Activated T-cell treated with anti-CD3 and anti-CD28 coated beads for 48 hours (primary cell): ENCODE measurements at regions not wholly inside any gene's neighbourhood (a gene's known extent, or its start where the extent isn't known, plus 50 kb on each side); places are given as distances from the start of the nearest gene placed in this dataset.
A peak's percentile ranks its signal among the peaks of the same experiment; 100 is the strongest.
"Not testable (repeated sequence)": the region's sequence is repeated elsewhere in the genome, so short reads cannot be mapped to it uniquely, and the experiment has no call there.

ENCODE experiments used
- DNase-seq: peaks from one replicate; pipeline ENCODE4 v3.0.0-alpha.2; 2020; ENCODE audit warnings: low read depth

DNA sequence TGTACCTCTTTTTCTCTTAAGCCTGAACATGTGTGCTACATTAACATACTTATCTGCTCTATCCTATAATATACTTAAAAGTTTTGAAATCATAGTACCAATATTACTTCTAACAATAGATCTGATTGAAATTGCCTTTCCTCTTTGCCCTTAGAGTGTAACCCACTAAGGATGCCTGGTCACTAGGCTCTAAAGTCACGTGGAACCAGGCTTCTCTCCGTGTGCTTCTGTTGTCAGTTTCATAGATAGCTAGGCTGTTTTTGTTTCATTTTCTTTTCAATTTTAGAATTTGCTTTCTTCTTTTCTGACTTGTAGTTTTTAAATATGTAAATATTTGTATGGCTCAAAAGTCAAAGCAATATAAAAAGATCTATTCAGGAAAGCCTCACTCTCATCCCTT, 100.5 kb upstream of the PZP start:
- DNase-seq, result not testable (repeated sequence)

DNA sequence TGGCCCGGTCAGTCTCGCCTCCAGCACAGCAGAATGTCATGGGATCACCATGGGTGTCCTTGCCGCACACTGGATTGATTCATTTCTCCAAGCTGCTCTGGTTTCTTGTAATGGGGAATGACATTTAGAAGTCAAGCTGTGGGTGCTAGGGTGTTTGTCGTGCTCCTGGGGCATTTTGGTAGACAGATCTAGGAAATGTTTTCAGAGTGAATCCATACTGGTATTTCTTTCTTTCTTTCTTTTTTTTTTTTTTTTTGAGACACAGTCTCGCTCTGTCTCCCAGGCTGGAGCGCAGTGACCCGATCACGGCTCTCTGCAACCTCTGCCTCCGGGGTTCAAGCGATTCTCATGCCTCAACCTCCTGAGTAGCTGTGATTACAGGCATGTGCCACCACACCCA, 100.0 kb upstream of the PZP start:
- not testable (repeated sequence) for DNase-seq

DNA sequence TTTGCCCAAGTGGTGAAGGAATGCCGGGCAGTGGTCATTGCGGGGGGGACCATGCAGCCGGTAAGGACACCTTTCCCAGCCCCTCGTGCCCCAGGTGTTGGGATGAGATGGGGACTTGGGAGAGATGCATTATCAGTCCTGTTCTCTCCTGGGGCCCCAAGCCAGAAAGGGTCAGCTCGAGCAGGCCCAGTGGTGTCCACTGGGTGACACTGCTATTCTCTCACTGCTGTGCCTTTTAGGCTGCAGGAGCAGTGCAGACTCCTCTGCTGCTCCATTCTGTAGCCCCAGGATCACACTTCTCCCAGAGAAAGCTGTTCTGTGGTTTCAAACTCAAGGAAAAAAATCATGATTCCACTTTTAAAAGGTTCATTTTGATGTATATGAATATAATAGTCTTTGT, 99.1 kb upstream of the PZP start:
- not testable (repeated sequence) for DNase-seq

DNA sequence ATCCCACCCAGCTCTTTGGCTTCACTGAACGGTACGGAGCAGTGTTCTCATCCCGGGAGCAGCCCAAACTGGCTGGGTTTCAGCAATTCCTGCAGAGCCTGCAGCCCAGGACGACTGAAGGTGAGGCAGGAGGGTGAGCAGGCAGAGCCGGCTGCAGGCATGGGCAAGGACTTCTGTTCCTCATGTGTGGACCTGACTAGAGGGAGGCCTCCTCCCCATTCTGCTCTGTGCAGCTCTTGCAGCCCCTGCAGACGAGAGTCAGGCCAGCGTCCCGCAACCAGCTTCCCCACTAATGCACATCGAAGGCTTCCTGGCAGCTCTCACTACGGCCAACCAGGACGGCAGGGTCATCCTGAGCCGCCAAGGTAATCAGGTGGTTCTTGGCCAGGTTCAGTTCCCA, 97.8 kb upstream of the PZP start:
- DNase-seq, result not testable (repeated sequence)

DNA sequence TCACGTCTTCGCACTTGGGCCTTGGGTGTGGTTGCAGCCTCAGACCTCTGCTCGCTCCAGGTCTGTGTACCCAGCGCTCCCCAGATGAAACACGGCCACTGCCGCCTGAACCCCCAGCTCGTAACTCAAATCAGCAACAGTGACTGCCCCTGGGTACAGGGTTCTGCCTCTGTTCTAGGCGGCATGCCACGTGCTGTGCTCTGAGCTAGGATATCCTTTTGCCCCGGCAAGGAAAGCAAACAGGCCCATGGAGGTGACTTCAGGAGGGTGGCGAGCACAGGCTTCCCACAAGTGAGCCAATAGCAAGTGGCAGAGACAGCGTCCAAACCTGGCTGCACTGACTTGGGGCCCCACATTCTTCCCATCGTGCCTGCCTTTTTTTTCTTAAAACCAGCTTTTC, 96.3 kb upstream of the PZP start:
- not testable (repeated sequence) for DNase-seq

DNA sequence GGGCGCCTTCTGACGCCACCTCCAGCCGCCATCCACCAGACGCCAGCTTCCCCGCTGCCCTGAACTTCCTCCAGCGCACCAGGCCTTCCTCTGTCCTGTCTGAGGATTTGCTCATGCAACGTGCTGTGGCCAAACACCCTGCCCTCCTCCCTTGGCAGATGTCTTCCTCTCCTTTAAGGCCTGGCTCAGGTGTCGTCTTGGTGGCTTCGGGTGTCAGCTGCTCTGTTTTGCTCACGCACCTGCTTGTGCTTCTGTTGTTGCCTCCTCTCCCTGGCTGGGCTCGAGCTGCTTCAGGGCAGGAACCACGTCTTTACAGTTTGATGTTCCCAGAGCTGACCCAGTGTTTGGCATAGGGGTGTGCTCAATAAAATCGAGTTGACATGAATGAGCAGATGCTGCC, 87.7 kb upstream of the PZP start:
- DNase-seq, result not testable (repeated sequence)

DNA sequence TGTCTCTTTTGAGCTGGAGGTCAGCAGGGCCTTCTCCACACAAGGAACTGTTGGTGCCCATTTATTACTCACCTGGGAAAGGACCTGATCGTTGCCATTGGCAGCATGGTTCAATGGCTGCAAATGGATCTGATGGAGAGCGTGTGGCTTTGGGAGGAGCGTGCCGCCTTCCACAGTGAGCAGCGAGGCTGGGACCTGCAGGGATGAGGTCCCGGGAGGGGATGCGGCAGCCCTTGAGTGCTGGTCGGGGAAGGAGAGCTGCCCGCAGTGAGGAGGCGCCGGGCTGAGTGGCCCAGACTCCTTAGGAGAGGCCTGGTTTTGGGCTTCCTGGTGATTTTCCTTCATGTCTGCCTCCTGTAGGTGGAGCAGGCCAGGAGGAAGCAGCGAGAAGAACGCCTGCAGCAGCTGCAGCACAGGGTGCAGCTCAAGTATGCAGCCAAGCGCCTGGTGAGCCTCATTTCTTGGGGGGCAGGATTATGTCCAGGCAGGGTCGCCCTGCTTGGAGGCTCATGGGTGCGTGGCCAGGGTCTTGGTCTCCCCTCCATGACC, 86.0 kb upstream of the PZP start:
- not testable (repeated sequence) for DNase-seq

DNA sequence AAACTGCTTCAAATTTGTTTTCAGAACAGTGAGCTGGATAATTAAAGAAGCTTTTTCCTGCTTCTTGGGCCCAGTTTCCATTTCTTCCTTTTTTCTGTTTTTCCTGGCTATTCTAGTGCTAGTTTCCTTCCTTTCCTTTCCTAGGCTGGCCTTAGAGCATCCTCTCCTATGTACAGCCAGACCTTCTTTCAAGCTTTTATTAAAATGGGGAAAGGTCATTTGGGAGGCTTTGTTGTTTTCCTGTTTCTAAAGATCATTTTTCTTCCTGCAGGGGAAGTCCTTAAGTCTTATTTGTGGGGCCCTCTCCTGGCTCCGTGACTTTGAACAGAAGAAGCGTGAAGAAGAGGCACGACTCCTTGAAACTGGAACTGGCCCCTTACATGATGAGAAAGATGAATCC, 85.2 kb upstream of the PZP start:
- DNase-seq, result not testable (repeated sequence)

DNA sequence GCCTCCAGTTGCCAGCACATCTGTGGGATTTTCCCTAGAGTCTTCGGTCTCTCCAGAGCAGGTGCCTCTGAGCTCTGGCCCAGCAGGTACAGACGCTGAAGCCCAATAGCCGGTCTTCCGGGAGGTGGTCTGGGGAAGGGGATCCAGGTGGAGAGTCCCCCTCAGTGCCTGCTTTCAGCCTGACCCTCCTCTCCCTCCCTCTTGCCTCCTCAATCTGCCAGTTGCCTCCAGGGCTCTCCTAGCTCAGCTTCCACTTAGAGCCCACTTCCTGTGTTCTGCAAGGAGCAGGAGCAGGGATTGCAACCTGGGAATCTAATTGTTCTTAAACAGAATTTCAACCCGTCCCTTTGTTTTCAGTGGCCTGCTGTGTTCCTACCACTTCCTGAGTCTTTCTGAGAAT, 81.8 kb upstream of the PZP start:
- not testable (repeated sequence) for DNase-seq

DNA sequence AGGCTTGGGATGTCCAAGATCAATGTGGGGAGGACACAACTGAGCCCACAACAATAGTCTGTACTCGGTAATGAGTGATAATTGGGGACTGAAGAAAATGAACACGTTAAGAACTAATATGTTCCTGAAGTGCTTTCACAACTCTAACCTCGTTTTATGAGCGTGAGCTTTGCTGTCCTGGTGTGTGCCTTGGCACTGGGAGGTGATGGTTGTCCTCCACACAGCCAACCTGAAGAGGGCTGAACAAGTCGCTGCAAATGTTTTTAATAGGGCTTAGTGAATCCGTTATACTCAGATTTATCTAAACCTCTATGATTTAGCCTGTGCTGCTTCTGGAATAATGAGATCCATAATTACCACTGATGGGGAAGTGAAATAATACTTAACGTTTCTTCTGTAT, 76.5 kb upstream of the PZP start:
- DNase-seq, result not testable (repeated sequence)

DNA sequence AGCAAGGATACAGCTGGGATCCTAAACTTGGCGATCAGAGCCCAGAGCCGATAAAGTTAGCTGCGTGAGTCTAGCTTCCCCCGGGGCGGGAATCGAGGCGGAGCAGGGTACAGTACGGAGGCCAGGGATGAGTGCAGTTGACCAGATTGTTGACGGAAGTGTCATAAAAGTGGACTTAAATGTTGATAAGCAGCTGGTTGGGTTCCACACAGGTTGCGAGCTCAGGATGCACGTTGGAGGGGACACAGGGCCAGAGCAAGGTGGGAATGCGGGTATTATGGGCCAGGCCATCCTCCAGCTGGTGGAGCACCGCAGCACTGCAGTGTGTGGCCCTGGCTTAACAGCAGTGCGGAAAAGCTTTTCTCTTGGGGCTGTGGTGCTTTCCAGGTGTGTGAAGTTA, 76.0 kb upstream of the PZP start:
- not testable (repeated sequence) for DNase-seq

DNA sequence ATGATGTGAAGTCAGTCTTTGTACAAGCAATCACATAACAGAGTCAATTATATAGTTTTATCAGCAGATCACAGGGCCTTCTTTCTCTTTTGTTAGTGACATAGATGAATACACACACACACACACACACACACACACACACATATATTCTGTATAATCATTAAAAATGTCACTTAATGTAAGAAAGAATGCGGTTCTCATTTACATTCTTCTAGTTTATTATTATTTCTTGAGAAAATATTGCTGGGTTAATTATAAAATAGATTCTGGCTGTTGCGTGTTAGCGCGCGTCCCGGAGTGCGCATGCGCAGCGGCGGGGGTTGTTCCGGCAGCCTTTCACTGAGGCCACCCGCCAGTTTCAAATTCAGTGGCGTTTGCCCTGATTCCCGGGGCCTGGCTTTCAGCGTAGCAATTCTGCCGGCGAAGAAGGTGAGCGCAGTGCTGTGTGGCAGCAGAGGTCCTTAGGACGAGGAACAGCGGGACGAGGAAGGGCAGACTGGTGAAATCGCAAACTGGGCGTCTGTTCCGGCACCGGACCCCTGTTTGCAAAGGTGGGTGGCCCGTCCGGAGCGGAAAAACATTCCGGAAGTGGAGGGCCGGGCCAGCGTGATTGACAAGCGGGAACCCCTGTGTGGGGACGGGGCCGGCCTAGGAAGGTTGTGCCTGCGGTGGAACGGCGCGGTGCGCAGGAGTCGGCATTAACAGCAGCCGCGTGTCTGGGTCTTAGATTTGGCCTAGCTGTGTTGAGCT, 75.3 kb upstream of the PZP start:
- DNase-seq, result peak; percentile 59

DNA sequence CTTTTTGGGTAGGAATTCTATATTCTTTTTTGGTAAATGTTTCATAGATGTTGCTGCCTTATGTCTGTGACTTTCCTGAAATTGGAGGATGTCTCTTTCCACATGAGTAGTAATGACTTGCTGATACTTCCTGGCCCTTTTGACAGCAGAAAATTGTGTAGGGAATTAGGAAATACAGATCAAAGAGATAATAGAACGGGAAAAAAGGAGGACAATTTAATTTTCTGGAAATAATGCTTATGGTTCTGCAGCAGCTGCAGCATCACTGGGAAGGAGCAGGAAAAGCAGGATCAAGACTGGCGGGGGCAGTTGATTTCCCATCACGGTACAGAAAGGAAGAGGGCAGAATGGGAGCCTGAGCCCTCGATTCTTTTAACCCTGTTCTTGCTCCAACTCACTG, 68.8 kb upstream of the PZP start:
- no peak for DNase-seq

DNA sequence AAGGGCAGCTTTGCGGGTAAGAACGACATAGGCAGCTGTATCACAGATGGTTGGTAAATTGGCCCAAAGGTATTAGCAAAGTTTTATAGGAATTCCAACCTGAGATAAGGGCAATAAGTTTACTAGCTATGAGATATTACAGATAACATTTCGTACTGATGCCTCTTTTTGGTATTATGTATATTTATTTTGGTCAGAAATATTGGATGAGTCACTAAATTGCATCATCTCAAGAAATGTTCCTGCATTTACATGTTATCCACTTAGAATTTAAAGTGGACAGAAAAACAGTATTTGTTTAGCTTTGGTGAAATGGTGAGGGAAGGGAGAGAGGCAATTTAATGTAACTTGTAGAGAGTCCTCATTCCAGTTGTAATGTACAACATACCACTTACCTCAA, 65.1 kb upstream of the PZP start:
- DNase-seq, result no peak

DNA sequence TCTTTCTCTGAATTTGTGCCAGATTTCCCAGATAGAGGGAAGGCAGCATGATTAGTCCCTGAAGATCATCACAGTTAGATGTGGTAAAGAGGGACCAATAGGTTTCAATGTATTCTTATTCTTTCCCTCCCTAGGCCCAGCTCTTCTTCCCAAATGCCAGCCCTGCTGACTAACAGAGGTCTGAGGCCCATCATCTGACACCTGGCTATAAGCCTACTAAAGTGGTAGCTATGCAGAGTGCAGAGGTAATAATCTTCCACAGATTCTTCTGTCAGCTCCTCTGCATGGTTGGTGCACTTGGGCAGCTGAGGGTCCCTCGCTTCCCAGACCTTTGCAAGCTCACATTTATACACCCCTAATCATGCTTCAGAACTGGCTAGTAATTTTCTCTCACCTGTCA, 63.7 kb upstream of the PZP start:
- no peak for DNase-seq

DNA sequence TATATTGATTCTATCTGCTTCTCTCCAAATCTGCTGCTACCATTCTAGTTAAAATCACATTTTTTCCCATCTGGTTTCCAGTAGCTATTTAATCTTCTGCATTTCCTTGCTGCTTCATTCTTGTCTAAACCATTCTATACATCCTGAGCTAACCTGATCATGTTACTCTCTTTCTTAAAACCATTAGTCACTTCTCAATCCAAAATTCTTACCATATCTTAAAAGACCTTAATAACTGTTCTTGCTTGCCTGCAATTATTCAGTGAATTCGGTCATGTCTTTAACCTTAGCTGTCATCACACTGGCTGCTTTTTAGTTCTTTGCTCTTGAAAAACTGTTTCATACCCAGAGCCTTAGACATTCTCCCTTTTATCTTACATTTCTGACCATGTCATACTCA, 56.4 kb upstream of the PZP start:
- no peak for DNase-seq

DNA sequence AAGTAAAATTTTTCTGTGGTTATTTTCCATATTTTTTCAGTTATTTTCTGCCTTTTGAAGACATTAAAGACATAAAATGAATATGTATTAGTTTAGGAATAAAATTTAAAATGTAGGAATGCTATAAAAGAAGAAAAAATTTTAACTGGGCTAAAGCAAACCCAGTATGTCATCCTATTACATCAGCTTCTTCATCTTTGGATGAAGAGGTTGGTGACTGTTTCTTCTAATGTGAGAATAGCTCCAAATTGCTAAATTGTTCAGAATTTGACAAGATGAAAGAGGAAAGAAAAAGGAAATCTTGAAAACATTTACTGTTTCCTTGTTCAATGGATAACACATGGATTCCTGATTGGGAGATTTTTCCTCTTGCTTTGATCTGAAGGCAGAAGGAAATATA, 52.7 kb upstream of the PZP start:
- DNase-seq, result no peak

DNA sequence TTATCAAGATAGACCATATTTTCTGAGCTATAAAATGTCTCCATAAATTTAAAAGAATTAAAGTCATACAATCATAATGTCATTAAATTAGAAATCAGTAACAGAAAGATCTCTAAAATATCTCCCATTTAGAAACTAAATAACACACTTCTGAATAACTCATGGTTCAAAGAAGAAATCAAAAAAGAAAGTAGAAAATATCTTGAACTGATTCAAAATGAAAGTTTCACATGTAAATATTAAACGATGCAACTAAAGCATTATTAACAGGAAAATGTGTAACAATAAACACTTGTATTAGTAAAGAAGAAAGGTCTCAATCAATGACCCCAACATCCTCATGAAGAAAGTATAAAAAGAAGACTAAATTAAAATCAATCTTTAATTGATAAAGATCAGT, 50.5 kb upstream of the PZP start:
- no peak for DNase-seq
